Neural cell (in vitro differentiated cells): ENCODE measurements at regions not wholly inside any gene's neighbourhood (a gene's known extent, or its start where the extent isn't known, plus 50 kb on each side); places are given as distances from the start of the nearest gene placed in this dataset.

ENCODE experiments used
- H2AFZ ChIP-seq: fragments of 200-600, 300-800 bp; sonication (generic), shearing (Covaris generic); 2 replicates; pipeline ENCODE4 v1.6.0; 2014; ENCODE audit warnings: low read depth, mild to moderate bottlenecking, antibody characterized with exemption, low read length, moderate library complexity
- H3F3A ChIP-seq: fragments of 200-600 bp; shearing (Covaris generic); 2 replicates; pipeline ENCODE4 v1.6.1; 2016; ENCODE audit warnings: mild to moderate bottlenecking, moderate library complexity, mixed read lengths, antibody characterized with exemption, low read length; ENCODE audit not compliant: insufficient read depth, poor library complexity, severe bottlenecking
- H3K27ac ChIP-seq: fragments of 200-600, 300-800 bp; sonication (generic), shearing (Covaris generic); 2 replicates; pipeline ENCODE4 v1.5.1; 2014; ENCODE audit warnings: mild to moderate bottlenecking, low read length, moderate library complexity
- H3K27me3 ChIP-seq: fragments of 300-800, 200-600 bp; sonication (generic), shearing (Covaris generic); 2 replicates; pipeline ENCODE4 v1.6.0; 2014; ENCODE audit warnings: mild to moderate bottlenecking, low read depth, low read length, moderate library complexity; ENCODE audit not compliant: insufficient read depth
- H3K36me3 ChIP-seq: fragments of 300-800, 200-600 bp; sonication (generic), shearing (Covaris generic); 2 replicates; pipeline ENCODE4 v1.5.1; 2014; ENCODE audit warnings: mild to moderate bottlenecking, antibody characterized with exemption, low read length, moderate library complexity; ENCODE audit not compliant: insufficient read depth
- H3K4me2 ChIP-seq: fragments of 300-800, 200-600 bp; sonication (generic), shearing (Covaris generic); 2 replicates; pipeline ENCODE4 v1.6.0; 2014; ENCODE audit warnings: mild to moderate bottlenecking, low read length
- H3K4me3 ChIP-seq: fragments of 300-800, 200-600 bp; sonication (generic), shearing (Covaris generic); 2 replicates; pipeline ENCODE4 v1.5.1; 2014; ENCODE audit warnings: mild to moderate bottlenecking, low read length, moderate library complexity
- H3K79me2 ChIP-seq: fragments of 200-600 bp; shearing (Covaris generic); replicated peaks from 2 replicates; pipeline ENCODE4 v1.6.0; 2014; ENCODE audit warnings: mild to moderate bottlenecking, low read length, moderate library complexity; ENCODE audit not compliant: insufficient read depth
- H3K9ac ChIP-seq: fragments of 300-800, 200-600 bp; sonication (generic), shearing (Covaris generic); 2 replicates; pipeline ENCODE4 v1.6.1; 2016; ENCODE audit warnings: mild to moderate bottlenecking, low read length, mixed read lengths
- H3K9me2 ChIP-seq: fragments of 200-600 bp; shearing (Covaris generic); 2 replicates; pipeline ENCODE4 v1.6.1; 2016; ENCODE audit warnings: mild to moderate bottlenecking, low read length, mixed read lengths; ENCODE audit not compliant: insufficient read depth
- H3K9me3 ChIP-seq: fragments of 200-600, 300-800 bp; sonication (generic), shearing (Covaris generic); 2 replicates; pipeline ENCODE4 v1.6.1; 2016; ENCODE audit warnings: mild to moderate bottlenecking, mixed run types, low read length, moderate library complexity, mixed read lengths
- H4K20me1 ChIP-seq: fragments of 200-600 bp; shearing (Covaris generic); 2 replicates; pipeline ENCODE4 v1.6.1; 2016; ENCODE audit warnings: mild to moderate bottlenecking, mixed run types; ENCODE audit not compliant: insufficient read depth
- CTCF ChIP-seq: fragments of 450-650 bp; IDR thresholded peaks from 2 replicates; pipeline ENCODE4 v1.5.1; 2014; ENCODE audit warnings: antibody characterized with exemption, mild to moderate bottlenecking, moderate library complexity; ENCODE audit not compliant: poor library complexity, severe bottlenecking
- EP300 ChIP-seq: fragments of 450-650 bp; conservative IDR thresholded peaks from 2 replicates; pipeline ENCODE4 v1.6.1; 2014; ENCODE audit warnings: antibody characterized with exemption, mild to moderate bottlenecking, moderate library complexity; ENCODE audit not compliant: poor library complexity, severe bottlenecking
- EZH2 ChIP-seq: fragments of 200-600, 300-800 bp; shearing (Covaris generic), sonication (generic); IDR thresholded peaks from 2 replicates; pipeline ENCODE4 v1.6.1; 2014; ENCODE audit warnings: antibody characterized with exemption, low read length, borderline replicate concordance, mild to moderate bottlenecking; ENCODE audit not compliant: insufficient read depth, poor library complexity, severe bottlenecking
- MXI1 ChIP-seq: fragments of 450-650 bp; conservative IDR thresholded peaks from 2 replicates; pipeline ENCODE4 v1.6.1; 2014; ENCODE audit warnings: antibody characterized with exemption, mild to moderate bottlenecking; ENCODE audit not compliant: poor library complexity, severe bottlenecking
- POLR2AphosphoS5 ChIP-seq: IDR thresholded peaks from 2 replicates; pipeline ENCODE4 v1.6.1; 2012
- RAD21 ChIP-seq: fragments of 450-650 bp; conservative IDR thresholded peaks from 2 replicates; pipeline ENCODE4 v1.6.1; 2014; ENCODE audit warnings: antibody characterized with exemption, mild to moderate bottlenecking, moderate library complexity
- REST ChIP-seq: IDR thresholded peaks from 2 replicates; pipeline ENCODE4 v1.6.1; 2012; ENCODE audit warnings: borderline replicate concordance
- SMC3 ChIP-seq: fragments of 450-650 bp; conservative IDR thresholded peaks from 2 replicates; pipeline ENCODE4 v1.6.1; 2014; ENCODE audit warnings: antibody characterized with exemption, mild to moderate bottlenecking, moderate library complexity; ENCODE audit not compliant: poor library complexity
- TAF1 ChIP-seq: IDR thresholded peaks from 2 replicates; pipeline ENCODE4 v1.6.1; 2012; ENCODE audit warnings: low read depth

DNA sequence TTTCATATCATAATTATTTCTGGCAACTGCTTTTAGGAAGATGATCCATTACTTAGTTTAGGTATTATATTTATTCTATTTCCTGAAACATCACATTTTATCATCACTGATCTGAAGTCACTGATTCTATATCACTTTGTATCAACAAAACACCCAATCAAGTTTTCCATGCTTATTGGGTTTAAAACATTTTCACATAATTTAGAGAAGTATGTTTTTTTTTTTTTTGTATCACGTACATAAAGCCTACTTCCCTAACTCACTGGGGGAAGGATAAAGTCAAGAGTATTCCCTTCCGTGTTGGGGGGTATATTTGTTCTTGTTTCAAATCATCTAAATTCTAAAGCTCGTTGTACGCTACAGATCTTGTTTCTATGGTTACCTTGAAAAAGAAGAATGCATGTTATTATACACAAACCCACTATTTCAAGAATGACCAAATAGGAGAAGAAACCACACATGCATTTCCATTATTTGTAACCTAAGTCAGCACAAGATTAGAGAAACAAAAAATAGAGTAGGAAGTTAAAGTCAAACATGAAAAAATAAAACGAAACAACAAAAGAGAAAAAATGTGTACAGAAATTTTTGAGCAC lies 637.2 kb upstream of the MIR17HG start:
- no peaks in the 10 kb centered on the region for H3K9me3 ChIP-seq
- no peaks in the 10 kb centered on the region for H4K20me1 ChIP-seq
- no peak for TF ChIP-seq TAF1
- no peak for TF ChIP-seq MXI1
- no peak for TF ChIP-seq POLR2AphosphoS5
- TF ChIP-seq EZH2 = no peak
- no peak for TF ChIP-seq EP300
- no peak for TF ChIP-seq REST
- no peak overlapping the region for H3K27ac ChIP-seq
- H3K4me3 ChIP-seq = no peak overlapping the region
- H3K79me2 ChIP-seq = no peaks in the 10 kb centered on the region
- no peak overlapping the region for H2AFZ ChIP-seq
- H3K9ac ChIP-seq = no peak overlapping the region
- no peaks in the 10 kb centered on the region for H3K9me2 ChIP-seq
- H3F3A ChIP-seq = no peaks in the 10 kb centered on the region
- no peak overlapping the region for H3K4me2 ChIP-seq
- no peaks in the 10 kb centered on the region for H3K36me3 ChIP-seq
- no peaks in the 10 kb centered on the region for H3K27me3 ChIP-seq

- H3K36me3 ChIP-seq = no peaks in the 10 kb centered on the region
- TF ChIP-seq SMC3 (no peak), MXI1 (no peak), RAD21 (no peak), EP300 (no peak), POLR2AphosphoS5 (no peak), REST (no peak), EZH2 (no peak), TAF1 (no peak), CTCF (no peak)
Measured at GRCh38 chr13:90713441-90714133, 633.9 kb upstream of the MIR17HG start.

More at GRCh38 chr13:90713441-90714133, 633.9 kb upstream of the MIR17HG start:
- H2AFZ ChIP-seq = no peak overlapping the region
- H3K27ac ChIP-seq = no peak overlapping the region
- H3K4me3 ChIP-seq = no peak overlapping the region
- H4K20me1 ChIP-seq = no peaks in the 10 kb centered on the region
- H3K4me2 ChIP-seq = no peak overlapping the region
- no peaks in the 10 kb centered on the region for H3K27me3 ChIP-seq
- H3K9ac ChIP-seq = no peak overlapping the region
- H3K9me3 ChIP-seq = no peaks in the 10 kb centered on the region
- H3F3A ChIP-seq = no peaks in the 10 kb centered on the region
- no peaks in the 10 kb centered on the region for H3K9me2 ChIP-seq
- H3K79me2 ChIP-seq = no peaks in the 10 kb centered on the region
